Stomach smooth muscle (tissue), 2 donors: ENCODE measurements at regions not wholly inside any gene's neighbourhood (a gene's known extent, or its start where the extent isn't known, plus 50 kb on each side); places are given as distances from the start of the nearest gene placed in this dataset.

Source experiments
- H3K27ac ChIP-seq: one replicate; pipeline ENCODE4 v1.7.0; 2013; ENCODE audit warnings: mild to moderate bottlenecking, low read length, inconsistent platforms
- H3K27me3 ChIP-seq, 2 donors: one replicate each; pipeline ENCODE4 v1.7.0; 2013; ENCODE audit warnings: low read length in 2 of 2; ENCODE audit not compliant: insufficient read depth in 2 of 2, control insufficient read depth in 1 of 2
- H3K36me3 ChIP-seq, 2 donors: one replicate each; pipeline ENCODE4 v1.7.0; 2013; ENCODE audit warnings: low read length in 2 of 2; ENCODE audit not compliant: control insufficient read depth in 2 of 2, insufficient read depth in 2 of 2
- H3K4me1 ChIP-seq: one replicate; pipeline ENCODE4 v1.7.0; 2013; ENCODE audit warnings: low read length; ENCODE audit not compliant: control insufficient read depth, insufficient read depth
- H3K4me3 ChIP-seq, 2 donors: one replicate each; pipeline ENCODE4 v1.7.0; 2013; ENCODE audit warnings: low read length in 2 of 2
- H3K9ac ChIP-seq, 2 donors: one replicate each; pipeline ENCODE4 v1.7.0; 2013; ENCODE audit warnings: low read length in 2 of 2, mild to moderate bottlenecking in 1 of 2
- H3K9me3 ChIP-seq, 2 donors: one replicate each; pipeline ENCODE4 v1.7.0; 2013; ENCODE audit warnings: low read length in 2 of 2; ENCODE audit not compliant: control insufficient read depth in 2 of 2
- donor health status: healthy.
- donor health status: Pancreatic carcinoma.

- no peaks in the 10 kb centered on the region for H3K36me3 ChIP-seq
- H3K9ac ChIP-seq, result no peak overlapping the region
- H3K9me3 ChIP-seq, result no peaks in the 10 kb centered on the region
- no peaks in the 10 kb centered on the region for H3K4me1 ChIP-seq
- no peaks in the 10 kb centered on the region for H3K27me3 ChIP-seq
- H3K4me3 ChIP-seq, result no peak overlapping the region
- no peak overlapping the region for H3K27ac ChIP-seq
These were observed 63.5 kb upstream of the C1GALT1 start for GRCh38 chr7:7118822-7119221.

- H3K9ac ChIP-seq, result no peak overlapping the region
- no peaks in the 10 kb centered on the region for H3K9me3 ChIP-seq
- H3K27ac ChIP-seq, result no peak overlapping the region
- H3K4me3 ChIP-seq, result no peak overlapping the region
- no peaks in the 10 kb centered on the region for H3K4me1 ChIP-seq
- H3K36me3 ChIP-seq, result no peaks in the 10 kb centered on the region
- H3K27me3 ChIP-seq, result no peaks in the 10 kb centered on the region
These were observed 62.6 kb upstream of the C1GALT1 start for GRCh38 chr7:7119729-7120128.

- no peak overlapping the region for H3K27ac ChIP-seq
- H3K27me3 ChIP-seq, result no peaks in the 10 kb centered on the region
- H3K9ac ChIP-seq, result no peak overlapping the region
- H3K4me1 ChIP-seq, result no peaks in the 10 kb centered on the region
- H3K36me3 ChIP-seq, result no peaks in the 10 kb centered on the region
- no peak overlapping the region for H3K4me3 ChIP-seq
- H3K9me3 ChIP-seq, result no peaks in the 10 kb centered on the region
These were observed 60.3 kb upstream of the C1GALT1 start for GRCh38 chr7:7122033-7122478.

- H3K27me3 ChIP-seq, result no peaks in the 10 kb centered on the region
- no peak overlapping the region for H3K4me3 ChIP-seq
- no peaks in the 10 kb centered on the region for H3K36me3 ChIP-seq
- no peak overlapping the region for H3K9ac ChIP-seq
- H3K9me3 ChIP-seq, result no peaks in the 10 kb centered on the region
- no peaks in the 10 kb centered on the region for H3K4me1 ChIP-seq
- H3K27ac ChIP-seq, result no peak overlapping the region
These were observed 59.6 kb upstream of the C1GALT1 start for GRCh38 chr7:7122701-7123281.

GRCh38 chr7:7125963-7126362, 56.4 kb upstream of the C1GALT1 start:
- Histone ChIP-seq H3K36me3 (no peaks in the 10 kb centered on the region), H3K4me1 (no peaks in the 10 kb centered on the region), H3K9me3 (no peaks in the 10 kb centered on the region), H3K27ac (no peak overlapping the region), H3K4me3 (no peak overlapping the region), H3K9ac (no peak overlapping the region), H3K27me3 (no peaks in the 10 kb centered on the region)

- Histone ChIP-seq H3K4me3 (no peak overlapping the region), H3K9ac (no peak overlapping the region), H3K4me1 (no peaks in the 10 kb centered on the region), H3K36me3 (no peaks in the 10 kb centered on the region), H3K27ac (no peak overlapping the region), H3K27me3 (no peaks in the 10 kb centered on the region), H3K9me3 (no peaks in the 10 kb centered on the region)
These were observed 54.6 kb upstream of the C1GALT1 start for GRCh38 chr7:7127773-7128172.

GRCh38 chr7:7129381-7129780, 53.0 kb upstream of the C1GALT1 start:
- no peaks in the 10 kb centered on the region for H3K27me3 ChIP-seq
- H3K9ac ChIP-seq, result no peak overlapping the region
- no peaks in the 10 kb centered on the region for H3K4me1 ChIP-seq
- no peak overlapping the region for H3K27ac ChIP-seq
- H3K9me3 ChIP-seq, result no peaks in the 10 kb centered on the region
- no peaks in the 10 kb centered on the region for H3K36me3 ChIP-seq
- H3K4me3 ChIP-seq, result no peak overlapping the region

- Histone ChIP-seq H3K36me3 (no peaks in the 10 kb centered on the region), H3K4me1 (no peaks in the 10 kb centered on the region), H3K4me3 (no peak overlapping the region)
These were observed 51.1 kb upstream of the C1GALT1 start for GRCh38 chr7:7131273-7131672.

More at GRCh38 chr7:7131273-7131672, 51.1 kb upstream of the C1GALT1 start:
- Histone ChIP-seq H3K9ac (no peak overlapping the region), H3K27me3 (no peaks in the 10 kb centered on the region), H3K27ac (no peak overlapping the region), H3K9me3 (no peaks in the 10 kb centered on the region)
